Esophagus muscularis mucosa (tissue), 4 donors: ENCODE measurements at regions not wholly inside any gene's neighbourhood (a gene's known extent, or its start where the extent isn't known, plus 50 kb on each side); places are given as distances from the start of the nearest gene placed in this dataset.

Experiments used
- DNase-seq: peaks from one replicate; pipeline ENCODE4 v3.0.0-alpha.2; 2017; ENCODE audit errors: extremely low spot score
- H3K27ac ChIP-seq, 4 donors: fragments of 200-600 bp; sonication (generic); replicated peaks in 1 of 4; 1 replicate in 3 of 4; 2 replicates in 1 of 4; pipeline ENCODE4 v1.5.1; 2016 to 2019; ENCODE audit warnings: mild to moderate bottlenecking in 1 of 4
- H3K27me3 ChIP-seq, 4 donors: fragments of 200-600 bp; sonication (generic); one replicate each; pipeline versions ENCODE4 v1.5.1 to v1.6.0; 2016 to 2019
- H3K36me3 ChIP-seq, 4 donors: fragments of 200-600 bp; sonication (generic); one replicate each; pipeline ENCODE4 v1.5.1; 2016 to 2019
- H3K4me1 ChIP-seq, 4 donors: fragments of 200-600 bp; sonication (generic); one replicate each; pipeline ENCODE4 v1.5.1; 2016 to 2019
- H3K4me3 ChIP-seq, 4 donors: fragments of 200-600 bp; sonication (generic); 1 replicate in 2 of 4; 2 replicates in 2 of 4; pipeline ENCODE4 v1.5.1; 2016 to 2019; ENCODE audit warnings: mild to moderate bottlenecking in 4 of 4, moderate library complexity in 1 of 4
- H3K9me3 ChIP-seq, 4 donors: fragments of 200-600 bp; sonication (generic); 1 replicate in 3 of 4; 2 replicates in 1 of 4; pipeline ENCODE4 v1.5.1; 2016 to 2019
- EP300 ChIP-seq: sonication (generic); formaldehyde crosslinking; IDR thresholded peaks from one replicate; pipeline ENCODE4 v1.6.1; 2017; ENCODE audit warnings: antibody characterized with exemption
- POLR2A ChIP-seq: fragments of 450-650 bp; IDR thresholded peaks from one replicate; pipeline ENCODE4 v1.6.1; 2017; ENCODE audit warnings: antibody characterized with exemption, moderate library complexity, mild to moderate bottlenecking, low read depth
- POLR2AphosphoS5 ChIP-seq, 2 donors: sonication (generic); formaldehyde crosslinking; IDR thresholded peaks; one replicate each; pipeline ENCODE4 v1.6.1; 2017; ENCODE audit warnings: antibody characterized with exemption in 2 of 2
- WGBS: methylation state at CpG from one replicate; pipeline ENCODE4 v1.1.5; 2018; 5-methylcytosine and 5-hydroxymethylcytosine counted together
- intact Hi-C: fragments of 100-400 bp; cut with DNase I; formaldehyde crosslinking; loops from one replicate; pipeline ENCODE4 v1.15.1; 2023
- TF ChIP-seq, protein P1 (sequence below), 3 experiments: fragments of 200-600 bp in 2 of 3; fragments of 450-650 bp in 1 of 3; sonication (generic) in 2 of 3; IDR thresholded peaks; one replicate each; pipeline ENCODE4 v1.5.1; 2017 to 2019; ENCODE audit warnings: antibody characterized with exemption in 3 of 3, mild to moderate bottlenecking in 2 of 3, moderate library complexity in 1 of 3

DNA sequence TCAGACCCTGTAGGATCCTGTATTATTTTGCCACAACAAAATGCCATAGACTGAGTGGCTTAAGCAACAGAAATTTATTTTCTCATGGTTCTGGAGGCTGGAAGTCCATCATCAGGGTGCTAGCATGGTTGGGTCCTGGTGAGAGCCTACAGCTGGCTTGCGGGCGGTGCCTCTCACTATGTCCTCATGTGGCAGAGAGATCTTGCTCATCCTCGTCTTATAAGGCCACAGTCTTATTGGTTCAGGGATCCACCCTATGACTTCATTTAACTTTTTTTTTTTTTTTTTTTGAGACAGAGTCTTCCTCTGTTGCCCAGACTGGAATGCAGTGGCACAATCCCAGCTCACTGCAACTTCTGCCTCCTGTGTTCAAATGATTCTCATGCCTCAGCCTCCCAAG is 90.9 kb downstream of the LSM5 start:
- intact Hi-C loops, result no loop called here
- 97% methylated on average over 2 of the region's 3 CpGs for whole genome bisulfite sequencing

DNA sequence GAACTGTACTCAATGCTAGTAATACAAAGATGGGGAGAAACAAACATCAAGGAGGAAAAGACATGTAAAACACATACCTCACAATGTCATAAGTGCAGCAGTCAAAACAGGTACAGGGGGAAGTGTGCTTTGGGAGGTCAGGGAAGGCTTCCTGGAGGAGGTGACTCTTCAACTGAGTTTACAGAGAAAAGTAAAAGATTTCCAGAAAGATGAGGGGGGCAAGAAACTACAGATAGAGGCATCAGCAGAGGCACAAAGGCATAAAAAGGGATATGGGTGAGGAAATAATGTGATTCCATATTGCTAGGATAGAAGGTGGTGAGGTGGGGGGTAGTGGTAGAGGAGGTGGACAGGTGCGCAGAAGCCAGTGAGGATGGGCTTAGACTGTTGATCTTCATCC is 95.0 kb downstream of the LSM5 start:
- intact Hi-C loops, result no loop called here
- Histone ChIP-seq H3K36me3 (no peaks in the 10 kb centered on the region), H3K4me1 (no peaks in the 10 kb centered on the region), H3K27me3 (no peaks in the 10 kb centered on the region), H3K27ac (no peak overlapping the region), H3K4me3 (no peak overlapping the region), H3K9me3 (no peaks in the 10 kb centered on the region)
- WGBS, result 87% methylated on average over 1 of the region's 1 CpG
- TF ChIP-seq POLR2AphosphoS5 (IDR thresholded peaks at IDR 0.05), result no peak
- TF ChIP-seq, protein P1, sequence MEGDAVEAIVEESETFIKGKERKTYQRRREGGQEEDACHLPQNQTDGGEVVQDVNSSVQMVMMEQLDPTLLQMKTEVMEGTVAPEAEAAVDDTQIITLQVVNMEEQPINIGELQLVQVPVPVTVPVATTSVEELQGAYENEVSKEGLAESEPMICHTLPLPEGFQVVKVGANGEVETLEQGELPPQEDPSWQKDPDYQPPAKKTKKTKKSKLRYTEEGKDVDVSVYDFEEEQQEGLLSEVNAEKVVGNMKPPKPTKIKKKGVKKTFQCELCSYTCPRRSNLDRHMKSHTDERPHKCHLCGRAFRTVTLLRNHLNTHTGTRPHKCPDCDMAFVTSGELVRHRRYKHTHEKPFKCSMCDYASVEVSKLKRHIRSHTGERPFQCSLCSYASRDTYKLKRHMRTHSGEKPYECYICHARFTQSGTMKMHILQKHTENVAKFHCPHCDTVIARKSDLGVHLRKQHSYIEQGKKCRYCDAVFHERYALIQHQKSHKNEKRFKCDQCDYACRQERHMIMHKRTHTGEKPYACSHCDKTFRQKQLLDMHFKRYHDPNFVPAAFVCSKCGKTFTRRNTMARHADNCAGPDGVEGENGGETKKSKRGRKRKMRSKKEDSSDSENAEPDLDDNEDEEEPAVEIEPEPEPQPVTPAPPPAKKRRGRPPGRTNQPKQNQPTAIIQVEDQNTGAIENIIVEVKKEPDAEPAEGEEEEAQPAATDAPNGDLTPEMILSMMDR (IDR thresholded peaks at IDR 0.05), result no peak
- no peak for TF ChIP-seq EP300
- no peak for TF ChIP-seq POLR2A
- peak; percentile 60 for DNase-seq

More for the DNA sequence above, 90.9 kb downstream of the LSM5 start:
- no peaks in the 10 kb centered on the region for H3K4me1 ChIP-seq
- H3K4me3 ChIP-seq, result no peak overlapping the region
- no peaks in the 10 kb centered on the region for H3K36me3 ChIP-seq
- H3K9me3 ChIP-seq, result no peaks in the 10 kb centered on the region
- TF ChIP-seq POLR2A (no peak), POLR2AphosphoS5 (IDR thresholded peaks at IDR 0.05) (no peak), EP300 (no peak)
- TF ChIP-seq, protein P1 (IDR thresholded peaks at IDR 0.05), result no peak
- no peak overlapping the region for H3K27ac ChIP-seq
- peak; percentile 19 for DNase-seq
- no peaks in the 10 kb centered on the region for H3K27me3 ChIP-seq

DNA sequence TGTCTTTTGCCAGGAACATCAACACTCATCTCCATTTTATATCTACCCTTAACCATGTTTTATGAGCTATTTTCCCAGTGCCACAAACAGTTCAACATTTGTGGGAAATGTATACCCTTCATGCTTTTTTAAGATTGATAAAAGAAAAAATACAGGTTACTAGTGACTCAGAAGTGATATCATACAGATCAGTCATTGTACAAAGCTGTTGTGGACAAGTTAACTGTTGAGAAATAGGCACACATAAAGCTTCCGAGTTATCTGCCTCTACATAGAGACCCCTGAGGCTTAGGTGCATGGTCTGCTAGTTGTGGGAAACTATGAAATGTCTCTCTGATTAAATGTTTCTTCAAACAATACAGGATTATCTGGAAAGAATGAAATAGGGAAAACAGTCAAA is 96.3 kb downstream of the LSM5 start:
- intact Hi-C loops, result no loop called here

DNA sequence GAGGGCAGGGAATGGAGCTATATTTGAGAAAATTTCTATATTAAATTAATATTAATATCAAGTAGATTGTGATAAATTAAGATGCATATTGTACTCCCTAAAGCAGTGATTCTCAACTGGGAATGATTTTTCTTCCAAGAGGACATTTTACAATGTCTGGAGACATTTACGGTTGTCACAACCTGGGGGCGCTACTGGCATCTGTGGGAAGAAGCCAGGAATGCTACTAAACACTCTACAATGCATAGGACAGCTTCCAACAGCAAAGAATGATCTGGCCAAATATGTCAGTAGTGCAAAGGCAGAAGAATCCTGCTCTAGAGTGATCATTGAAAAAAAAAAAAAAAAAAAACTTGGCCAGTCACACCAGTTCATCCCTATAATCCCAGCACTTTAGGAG is 100.0 kb downstream of the LSM5 start:
- intact Hi-C loops, result no loop called here
- H3K27me3 ChIP-seq, result peaks cover 0 to 6% (median 0%) of the 10 kb centered on the region in 4 donors
- TF ChIP-seq EP300 (no peak), POLR2A (no peak), POLR2AphosphoS5 (IDR thresholded peaks at IDR 0.05) (no peak)
- TF ChIP-seq, protein P1 (IDR thresholded peaks at IDR 0.05), result no peak
- DNase-seq, result no peak
- H3K4me3 ChIP-seq, result no peak overlapping the region
- no peak overlapping the region for H3K27ac ChIP-seq
- H3K9me3 ChIP-seq, result no peaks in the 10 kb centered on the region
- no peaks in the 10 kb centered on the region for H3K36me3 ChIP-seq
- 12% methylated on average over 2 of the region's 2 CpGs for WGBS
- no peaks in the 10 kb centered on the region for H3K4me1 ChIP-seq

More for the DNA sequence above, 96.3 kb downstream of the LSM5 start:
- no peak overlapping the region for H3K27ac ChIP-seq
- no peaks in the 10 kb centered on the region for H3K9me3 ChIP-seq
- WGBS, result 72% methylated on average over 1 of the region's 1 CpG
- no peaks in the 10 kb centered on the region for H3K36me3 ChIP-seq
- no peaks in the 10 kb centered on the region for H3K27me3 ChIP-seq
- no peak for TF ChIP-seq POLR2A
- TF ChIP-seq POLR2AphosphoS5 (IDR thresholded peaks at IDR 0.05), result no peak
- TF ChIP-seq, protein P1 (IDR thresholded peaks at IDR 0.05), result no peak
- TF ChIP-seq EP300, result no peak
- H3K4me3 ChIP-seq, result no peak overlapping the region
- peak; percentile 19 for DNase-seq
- no peaks in the 10 kb centered on the region for H3K4me1 ChIP-seq

DNA sequence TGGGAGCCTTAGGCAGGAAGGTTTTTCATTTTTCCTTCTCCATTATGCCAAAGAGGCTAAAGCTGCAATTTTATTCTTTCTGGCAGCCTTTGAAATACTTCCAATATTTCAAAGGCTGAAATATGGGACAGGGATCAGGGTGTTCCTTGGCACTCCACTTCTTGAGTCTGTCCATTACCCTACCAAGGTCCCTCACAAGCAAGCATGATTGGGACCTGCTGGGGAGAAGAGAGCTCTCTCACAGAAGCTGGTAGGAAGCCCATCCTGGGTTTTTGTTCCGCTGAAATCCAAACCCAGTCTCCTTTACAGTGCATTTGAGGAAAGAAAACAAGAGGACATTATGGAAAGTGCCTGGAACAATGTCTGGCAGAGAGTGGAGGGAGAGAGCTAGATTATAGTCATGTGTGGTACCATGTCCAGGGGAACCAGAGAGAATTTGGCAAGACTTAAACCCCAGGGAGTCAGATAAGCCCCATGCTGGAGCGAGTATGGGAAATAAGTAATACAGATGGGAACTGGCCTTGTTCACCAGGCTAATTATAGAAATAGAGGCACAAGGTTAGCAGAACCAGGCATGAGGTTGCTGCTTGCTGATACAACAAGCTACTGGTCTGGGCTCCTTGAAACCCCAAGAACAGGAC is 104.7 kb downstream of the LSM5 start:
- intact Hi-C loops, result no loop called here
- 68% methylated on average over 2 of the region's 2 CpGs for WGBS
- peak; percentile 81 for DNase-seq
- H3K4me1 ChIP-seq, result no peaks in the 10 kb centered on the region
- TF ChIP-seq POLR2A (no peak), POLR2AphosphoS5 (IDR thresholded peaks at IDR 0.05) (no peak), EP300 (no peak)
- TF ChIP-seq, protein P1 (IDR thresholded peaks at IDR 0.05), result no peak
- H3K36me3 ChIP-seq, result no peaks in the 10 kb centered on the region
- H3K9me3 ChIP-seq, result no peaks in the 10 kb centered on the region
- peaks cover 0 to 38% (median 0%) of the 10 kb centered on the region in 4 donors for H3K27me3 ChIP-seq
- H3K27ac ChIP-seq, result no peak overlapping the region
- no peak overlapping the region for H3K4me3 ChIP-seq
